ENCODE measurements at regions not wholly inside any gene's neighbourhood (a gene's known extent, or its start where the extent isn't known, plus 50 kb on each side); places are given as distances from the start of the nearest gene placed in this dataset.

GRCh38 chr3:30307372-30307950 lies 298.9 kb upstream of the TGFBR2 start:
- TF ChIP-seq PATZ1 (CRISPR knock-in tag; IDR thresholded peaks at IDR 0.05; ENCODE audit: borderline replicate concordance) = no peak
- no peak for TF ChIP-seq ESRRG (CRISPR knock-in tag; IDR thresholded peaks at IDR 0.05)
- TF ChIP-seq ZNF70 (CRISPR knock-in tag; IDR thresholded peaks at IDR 0.05) = no peak
- no peak for TF ChIP-seq CSRNP3 (CRISPR knock-in tag; IDR thresholded peaks at IDR 0.05)

All from SK-N-SH treated with all-trans-retinoic acid at 6 μM for 48 hours (cell line).